K562 (cell line): ENCODE measurements at regions not wholly inside any gene's neighbourhood (a gene's known extent, or its start where the extent isn't known, plus 50 kb on each side); places are given as distances from the start of the nearest gene placed in this dataset.

Experiments
- GATAD2B ChIP-seq: fragments of 450-650 bp; IDR thresholded peaks from 2 replicates; pipeline ENCODE4 v1.6.1; 2017; ENCODE audit warnings: mild to moderate bottlenecking, borderline replicate concordance
- KDM2B ChIP-seq: fragments of 250-450 bp; sonication (Bioruptor Pico); IDR thresholded peaks from 2 replicates; pipeline ENCODE4 v1.8.0; 2021; ENCODE audit warnings: mild to moderate bottlenecking, moderate library complexity
- MAZ ChIP-seq, 2 experiments: fragments of 450-650 bp in 1 of 2; sonication (generic) in 1 of 2; formaldehyde crosslinking; IDR thresholded peaks in 1 of 2; conservative IDR thresholded peaks in 1 of 2; 2 replicates each; pipeline versions ENCODE4 v1.4.0 to v1.5.0; 2020; ENCODE audit warnings: mild to moderate bottlenecking in 1 of 2, missing genetic modification reagents in 1 of 2
- PHTF2 ChIP-seq: fragments of 250-450 bp; sonication (Bioruptor Pico); IDR thresholded peaks from 2 replicates; pipeline ENCODE4 v1.5.0; 2021; ENCODE audit warnings: mild to moderate bottlenecking
- SMC3 ChIP-seq: conservative IDR thresholded peaks from 2 replicates; pipeline ENCODE4 v1.6.1; 2011; ENCODE audit warnings: low read depth, low read length, improper control_type of control experiment; ENCODE audit not compliant: insufficient read depth
- TF ChIP-seq, protein P1 (sequence below), 2 experiments: fragments of 450-650 bp; IDR thresholded peaks; 2 replicates each; pipeline ENCODE4 v1.6.1; 2016
- TF ChIP-seq, protein P2 (sequence below), 2 experiments: fragments of 450-650 bp in 1 of 2; IDR thresholded peaks; 2 replicates each; pipeline ENCODE4 v1.6.1; 2011 to 2017; ENCODE audit warnings: low read depth in 2 of 2, antibody characterized with exemption in 1 of 2, borderline replicate concordance in 1 of 2, low read length in 1 of 2, mild to moderate bottlenecking in 1 of 2, mixed read lengths in 1 of 2; ENCODE audit not compliant: control insufficient read depth in 1 of 2

DNA sequence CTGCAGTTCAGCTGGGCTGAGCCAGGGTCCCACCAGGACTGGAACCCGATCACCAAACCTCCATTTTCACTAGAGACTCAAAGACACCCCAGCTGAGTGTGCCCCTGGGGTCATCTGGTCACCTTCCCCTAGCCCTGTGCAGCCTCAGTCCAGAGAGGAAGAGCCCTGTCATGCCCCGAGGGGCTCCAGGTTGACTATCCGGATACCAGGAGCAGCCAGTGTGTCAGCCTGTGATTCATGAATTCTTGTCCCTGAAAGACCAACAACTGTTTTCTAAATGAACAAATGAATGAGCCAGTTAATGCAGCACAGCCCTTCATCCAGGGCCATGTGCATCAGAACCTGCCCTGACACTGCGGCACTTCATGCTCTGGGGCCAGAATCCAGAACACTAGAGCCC lies 201.9 kb upstream of the TCERG1L start (continued):
- TF ChIP-seq, protein P1, sequence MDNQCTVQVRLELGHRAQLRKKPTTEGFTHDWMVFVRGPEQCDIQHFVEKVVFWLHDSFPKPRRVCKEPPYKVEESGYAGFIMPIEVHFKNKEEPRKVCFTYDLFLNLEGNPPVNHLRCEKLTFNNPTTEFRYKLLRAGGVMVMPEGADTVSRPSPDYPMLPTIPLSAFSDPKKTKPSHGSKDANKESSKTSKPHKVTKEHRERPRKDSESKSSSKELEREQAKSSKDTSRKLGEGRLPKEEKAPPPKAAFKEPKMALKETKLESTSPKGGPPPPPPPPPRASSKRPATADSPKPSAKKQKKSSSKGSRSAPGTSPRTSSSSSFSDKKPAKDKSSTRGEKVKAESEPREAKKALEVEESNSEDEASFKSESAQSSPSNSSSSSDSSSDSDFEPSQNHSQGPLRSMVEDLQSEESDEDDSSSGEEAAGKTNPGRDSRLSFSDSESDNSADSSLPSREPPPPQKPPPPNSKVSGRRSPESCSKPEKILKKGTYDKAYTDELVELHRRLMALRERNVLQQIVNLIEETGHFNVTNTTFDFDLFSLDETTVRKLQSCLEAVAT (IDR thresholded peaks at IDR 0.05): no peak
- no peak for TF ChIP-seq GATAD2B
- TF ChIP-seq PHTF2 (CRISPR knock-in tag): no peak
- no peak for TF ChIP-seq SMC3
- no peak for TF ChIP-seq MAZ (CRISPR knock-in tag; conservative IDR thresholded peaks at IDR 0.05 in 1 of 2, IDR thresholded peaks at IDR 0.05 in 1 of 2)
- TF ChIP-seq, protein P2, sequence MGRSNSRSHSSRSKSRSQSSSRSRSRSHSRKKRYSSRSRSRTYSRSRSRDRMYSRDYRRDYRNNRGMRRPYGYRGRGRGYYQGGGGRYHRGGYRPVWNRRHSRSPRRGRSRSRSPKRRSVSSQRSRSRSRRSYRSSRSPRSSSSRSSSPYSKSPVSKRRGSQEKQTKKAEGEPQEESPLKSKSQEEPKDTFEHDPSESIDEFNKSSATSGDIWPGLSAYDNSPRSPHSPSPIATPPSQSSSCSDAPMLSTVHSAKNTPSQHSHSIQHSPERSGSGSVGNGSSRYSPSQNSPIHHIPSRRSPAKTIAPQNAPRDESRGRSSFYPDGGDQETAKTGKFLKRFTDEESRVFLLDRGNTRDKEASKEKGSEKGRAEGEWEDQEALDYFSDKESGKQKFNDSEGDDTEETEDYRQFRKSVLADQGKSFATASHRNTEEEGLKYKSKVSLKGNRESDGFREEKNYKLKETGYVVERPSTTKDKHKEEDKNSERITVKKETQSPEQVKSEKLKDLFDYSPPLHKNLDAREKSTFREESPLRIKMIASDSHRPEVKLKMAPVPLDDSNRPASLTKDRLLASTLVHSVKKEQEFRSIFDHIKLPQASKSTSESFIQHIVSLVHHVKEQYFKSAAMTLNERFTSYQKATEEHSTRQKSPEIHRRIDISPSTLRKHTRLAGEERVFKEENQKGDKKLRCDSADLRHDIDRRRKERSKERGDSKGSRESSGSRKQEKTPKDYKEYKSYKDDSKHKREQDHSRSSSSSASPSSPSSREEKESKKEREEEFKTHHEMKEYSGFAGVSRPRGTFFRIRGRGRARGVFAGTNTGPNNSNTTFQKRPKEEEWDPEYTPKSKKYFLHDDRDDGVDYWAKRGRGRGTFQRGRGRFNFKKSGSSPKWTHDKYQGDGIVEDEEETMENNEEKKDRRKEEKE (IDR thresholded peaks at IDR 0.05; ENCODE audit: borderline replicate concordance in 1 of 2, control insufficient read depth in 1 of 2, low read depth in 2 of 2, low read length in 1 of 2): no peak
- no peak for TF ChIP-seq KDM2B (CRISPR knock-in tag)
